ENCODE measurements at regions not wholly inside any gene's neighbourhood (a gene's known extent, or its start where the extent isn't known, plus 50 kb on each side); places are given as distances from the start of the nearest gene placed in this dataset.
A peak's percentile ranks its signal among the peaks of the same experiment; 100 is the strongest.

GRCh38 chr3:46114323-46114988, 87.2 kb upstream of the XCR1 start (continued):
- TF ChIP-seq SOX6 (IDR thresholded peaks at IDR 0.05) (no peak), SOX6 (CRISPR knock-in tag; IDR thresholded peaks at IDR 0.05) (peak; percentile 32; the same call in 1 of the 2 replicates), TEAD3 (CRISPR knock-in tag; optimal IDR thresholded peaks at IDR 0.05; ENCODE audit: borderline replicate concordance) (peak; percentile 59), FOXP1 (IDR thresholded peaks at IDR 0.05) (no peak; the same call in 1 of the 2 replicates), FOXP1 (CRISPR knock-in tag; IDR thresholded peaks at IDR 0.05) (peak; percentile 82), GATAD2A (CRISPR knock-in tag; IDR thresholded peaks at IDR 0.05) (peak; percentile 36; the same call in 1 of the 2 replicates), GTF3A (CRISPR knock-in tag; conservative IDR thresholded peaks at IDR 0.05) (no peak), ELF3 (CRISPR knock-in tag; IDR thresholded peaks at IDR 0.05) (0 out of 2 replicates have a peak, but pooled peaks have one; percentile 15), TBL1XR1 (IDR thresholded peaks at IDR 0.05; ENCODE audit: borderline replicate concordance, low read length, partially characterized antibody) (peak; percentile 47), SAP130 (CRISPR knock-in tag; IDR thresholded peaks at IDR 0.05; ENCODE audit: low read depth) (0 out of 2 replicates have a peak, but pooled peaks have one; percentile 11), CEBPB (IDR thresholded peaks at IDR 0.05; ENCODE audit: borderline replicate concordance, low read depth, low read length) (peak; percentile 92), CHD4 (IDR thresholded peaks at IDR 0.05; ENCODE audit: borderline replicate concordance, low read length) (no peak), THAP11 (CRISPR knock-in tag; IDR thresholded peaks at IDR 0.05) (0 out of 2 replicates have a peak, but pooled peaks have one; percentile 25)

GRCh38 chr3:46113608-46114007, 86.3 kb upstream of the XCR1 start:
- H3K9ac ChIP-seq (ENCODE audit: insufficient read depth, low read depth, low read length): no peak overlapping the region
- no peaks in the 10 kb centered on the region for H4K20me1 ChIP-seq (ENCODE audit: insufficient read depth, low read length)
- no peaks in the 10 kb centered on the region for H3K79me2 ChIP-seq (ENCODE audit: insufficient read depth, low read length)
- FAIRE-seq (no peak), DNase-seq (ENCODE audit: low spot score) (no peak), ATAC-seq (no peak)
- ChIA-PET CTCF (ENCODE audit: low intra/inter-chr PET ratio, low total read pairs) (no interaction called here), POLR2A (no interaction called here)
- BruUV-seq (replicated peaks): no TSS peak
- H3K27me3 ChIP-seq (ENCODE audit: control insufficient read depth in 1 of 2, insufficient read depth in 2 of 2, low read length in 2 of 2): no peaks in the 10 kb centered on the region
- in situ Hi-C loops (cut with HindIII; ENCODE audit: extremely low pct_ligation_motif_present, low pct_unique_long_range_greater_than_20kb) (no loop called here), intact Hi-C loops (cut with micrococcal nuclease; ENCODE audit: unreplicated experiment) (no loop called here)
- H3K4me1 ChIP-seq (ENCODE audit: insufficient read depth, low read length): peaks cover 11% of the 10 kb centered on the region
- no peak overlapping the region for H3K4me3 ChIP-seq (replicated peaks in 1 of 3; ENCODE audit: insufficient read depth in 1 of 3, low read depth in 2 of 3, low read length in 3 of 3)
- H3K9me3 ChIP-seq (ENCODE audit: low read length): no peaks in the 10 kb centered on the region
- no peak overlapping the region for H3K27ac ChIP-seq (ENCODE audit: extremely low read length, insufficient read depth, low read length)
- no peak overlapping the region for H3K4me2 ChIP-seq (ENCODE audit: low read depth, low read length)
- H3K36me3 ChIP-seq (replicated peaks in 1 of 2; ENCODE audit: control insufficient read depth in 1 of 2, insufficient read depth in 2 of 2, low read length in 2 of 2): no peaks in the 10 kb centered on the region
- no peak overlapping the region for H2AFZ ChIP-seq (ENCODE audit: low read length)
- WGBS (ENCODE audit: low lambda C conversion rate): 95% methylated on average over 4 of the region's 4 CpGs
- no peak for TF ChIP-seq ZGPAT (CRISPR knock-in tag; IDR thresholded peaks at IDR 0.05)
- TF ChIP-seq RFXANK (CRISPR knock-in tag; IDR thresholded peaks at IDR 0.05): no peak
- no peak for TF ChIP-seq HDAC1 (CRISPR knock-in tag; IDR thresholded peaks at IDR 0.05)
- TF ChIP-seq ZHX2 (IDR thresholded peaks at IDR 0.05; ENCODE audit: low read depth): no peak
- no peak for TF ChIP-seq ZHX2 (CRISPR knock-in tag; IDR thresholded peaks at IDR 0.05; ENCODE audit: borderline replicate concordance)
- no peak for TF ChIP-seq KDM3A (CRISPR knock-in tag; IDR thresholded peaks at IDR 0.05; ENCODE audit: low read depth)

Data from HepG2 (cell line).